Panc1 (cell line): ENCODE measurements at regions not wholly inside any gene's neighbourhood (a gene's known extent, or its start where the extent isn't known, plus 50 kb on each side); places are given as distances from the start of the nearest gene placed in this dataset.

Source experiments
- POLR2AphosphoS5 ChIP-seq: IDR thresholded peaks from 2 replicates; pipeline ENCODE4 v1.6.1; 2012; ENCODE audit warnings: mild to moderate bottlenecking, low read depth, low read length, moderate library complexity
- SIN3A ChIP-seq: IDR thresholded peaks from 2 replicates; pipeline ENCODE4 v1.6.1; 2012; ENCODE audit warnings: low read depth, mild to moderate bottlenecking, low read length, moderate library complexity, borderline replicate concordance; ENCODE audit not compliant: insufficient read depth
- TCF7L2 ChIP-seq: IDR thresholded peaks from 2 replicates; pipeline ENCODE4 v1.6.1; 2011; ENCODE audit warnings: mild to moderate bottlenecking, low read depth, low read length, inconsistent platforms
- TF ChIP-seq, protein P1 (sequence below): fragments of 450-650 bp; IDR thresholded peaks from 2 replicates; pipeline ENCODE4 v1.5.1; 2017; ENCODE audit warnings: mild to moderate bottlenecking

GRCh38 chr2:119063177-119063576, 95.4 kb downstream of the C1QL2 start:
- TF ChIP-seq SIN3A, result no peak
- TF ChIP-seq, protein P1, sequence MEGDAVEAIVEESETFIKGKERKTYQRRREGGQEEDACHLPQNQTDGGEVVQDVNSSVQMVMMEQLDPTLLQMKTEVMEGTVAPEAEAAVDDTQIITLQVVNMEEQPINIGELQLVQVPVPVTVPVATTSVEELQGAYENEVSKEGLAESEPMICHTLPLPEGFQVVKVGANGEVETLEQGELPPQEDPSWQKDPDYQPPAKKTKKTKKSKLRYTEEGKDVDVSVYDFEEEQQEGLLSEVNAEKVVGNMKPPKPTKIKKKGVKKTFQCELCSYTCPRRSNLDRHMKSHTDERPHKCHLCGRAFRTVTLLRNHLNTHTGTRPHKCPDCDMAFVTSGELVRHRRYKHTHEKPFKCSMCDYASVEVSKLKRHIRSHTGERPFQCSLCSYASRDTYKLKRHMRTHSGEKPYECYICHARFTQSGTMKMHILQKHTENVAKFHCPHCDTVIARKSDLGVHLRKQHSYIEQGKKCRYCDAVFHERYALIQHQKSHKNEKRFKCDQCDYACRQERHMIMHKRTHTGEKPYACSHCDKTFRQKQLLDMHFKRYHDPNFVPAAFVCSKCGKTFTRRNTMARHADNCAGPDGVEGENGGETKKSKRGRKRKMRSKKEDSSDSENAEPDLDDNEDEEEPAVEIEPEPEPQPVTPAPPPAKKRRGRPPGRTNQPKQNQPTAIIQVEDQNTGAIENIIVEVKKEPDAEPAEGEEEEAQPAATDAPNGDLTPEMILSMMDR, result no peak
- TF ChIP-seq POLR2AphosphoS5, result no peak
- TF ChIP-seq TCF7L2, result no peak
